Endothelial cell of umbilical vein (primary cell): ENCODE measurements at regions not wholly inside any gene's neighbourhood (a gene's known extent, or its start where the extent isn't known, plus 50 kb on each side); places are given as distances from the start of the nearest gene placed in this dataset.

Source experiments
- EZH2 ChIP-seq: IDR thresholded peaks from 2 replicates; pipeline ENCODE4 v1.6.1; 2012; ENCODE audit warnings: borderline replicate concordance, low read depth, mild to moderate bottlenecking, moderate library complexity, low read length, inconsistent platforms; ENCODE audit not compliant: severe bottlenecking
- JUN ChIP-seq: IDR thresholded peaks from 2 replicates; pipeline ENCODE4 v1.6.1; 2011; ENCODE audit warnings: borderline replicate concordance, low read depth; ENCODE audit not compliant: insufficient read length, insufficient read depth
- MYC ChIP-seq: IDR thresholded peaks from one replicate; pipeline ENCODE4 v1.6.1; 2011; ENCODE audit warnings: mild to moderate bottlenecking, low read depth, low read length
- POLR2A ChIP-seq: IDR thresholded peaks from 2 replicates; pipeline ENCODE4 v1.6.1; 2012; ENCODE audit warnings: low read depth, mild to moderate bottlenecking, control low read depth, low read length
- POLR2AphosphoS5 ChIP-seq: IDR thresholded peaks from 2 replicates; pipeline ENCODE4 v1.6.1; 2012; ENCODE audit warnings: low read depth, mild to moderate bottlenecking, control low read depth, low read length, moderate library complexity; ENCODE audit not compliant: insufficient read depth
- TF ChIP-seq, protein P1 (sequence below), 2 donors: IDR thresholded peaks; 1 replicate in 1 of 2; 2 replicates in 1 of 2; pipeline ENCODE4 v1.5.1; 2011; ENCODE audit warnings: low read length in 2 of 2, mild to moderate bottlenecking in 2 of 2, moderate library complexity in 2 of 2, control low read depth in 1 of 2, inconsistent platforms in 1 of 2, low read depth in 1 of 2; ENCODE audit not compliant: insufficient read depth in 1 of 2; ENCODE audit errors: extremely low read depth in 1 of 2
- TF ChIP-seq, protein P2 (sequence below): IDR thresholded peaks from 2 replicates; pipeline ENCODE4 v1.6.1; 2011; ENCODE audit not compliant: insufficient read depth, insufficient read length

DNA sequence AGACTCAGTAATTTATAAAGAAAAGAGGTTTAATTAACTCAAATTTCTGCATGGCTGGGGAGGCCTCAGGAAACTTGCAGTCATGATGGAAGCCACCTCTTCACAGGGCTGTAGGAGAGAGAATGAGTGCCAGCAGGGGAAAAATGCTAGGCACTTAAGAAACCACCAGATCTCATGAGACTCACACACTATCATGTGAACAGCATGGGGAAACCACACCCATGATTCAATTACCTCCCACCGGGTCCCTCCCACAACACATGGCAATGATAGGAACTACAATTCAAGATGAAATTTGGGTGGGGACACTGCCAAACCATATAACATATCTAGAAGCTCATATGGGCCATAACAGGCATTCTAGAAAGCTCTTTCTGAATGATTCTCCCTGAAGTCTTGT lies 190.3 kb downstream of the WNT5A start:
- TF ChIP-seq, protein P1, sequence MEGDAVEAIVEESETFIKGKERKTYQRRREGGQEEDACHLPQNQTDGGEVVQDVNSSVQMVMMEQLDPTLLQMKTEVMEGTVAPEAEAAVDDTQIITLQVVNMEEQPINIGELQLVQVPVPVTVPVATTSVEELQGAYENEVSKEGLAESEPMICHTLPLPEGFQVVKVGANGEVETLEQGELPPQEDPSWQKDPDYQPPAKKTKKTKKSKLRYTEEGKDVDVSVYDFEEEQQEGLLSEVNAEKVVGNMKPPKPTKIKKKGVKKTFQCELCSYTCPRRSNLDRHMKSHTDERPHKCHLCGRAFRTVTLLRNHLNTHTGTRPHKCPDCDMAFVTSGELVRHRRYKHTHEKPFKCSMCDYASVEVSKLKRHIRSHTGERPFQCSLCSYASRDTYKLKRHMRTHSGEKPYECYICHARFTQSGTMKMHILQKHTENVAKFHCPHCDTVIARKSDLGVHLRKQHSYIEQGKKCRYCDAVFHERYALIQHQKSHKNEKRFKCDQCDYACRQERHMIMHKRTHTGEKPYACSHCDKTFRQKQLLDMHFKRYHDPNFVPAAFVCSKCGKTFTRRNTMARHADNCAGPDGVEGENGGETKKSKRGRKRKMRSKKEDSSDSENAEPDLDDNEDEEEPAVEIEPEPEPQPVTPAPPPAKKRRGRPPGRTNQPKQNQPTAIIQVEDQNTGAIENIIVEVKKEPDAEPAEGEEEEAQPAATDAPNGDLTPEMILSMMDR (IDR thresholded peaks at IDR 0.05; ENCODE audit: extremely low read depth in 1 of 2, insufficient read depth in 1 of 2, low read depth in 1 of 2, low read length in 2 of 2), result no peak
- TF ChIP-seq MYC, result no peak
- TF ChIP-seq POLR2AphosphoS5, result no peak
- TF ChIP-seq EZH2, result no peak
- TF ChIP-seq POLR2A, result no peak
- TF ChIP-seq, protein P2, sequence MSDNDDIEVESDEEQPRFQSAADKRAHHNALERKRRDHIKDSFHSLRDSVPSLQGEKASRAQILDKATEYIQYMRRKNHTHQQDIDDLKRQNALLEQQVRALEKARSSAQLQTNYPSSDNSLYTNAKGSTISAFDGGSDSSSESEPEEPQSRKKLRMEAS, result no peak
- TF ChIP-seq JUN, result no peak
